AML-193 (cell line): ENCODE measurements at regions not wholly inside any gene's neighbourhood (a gene's known extent, or its start where the extent isn't known, plus 50 kb on each side); places are given as distances from the start of the nearest gene placed in this dataset.

ENCODE experiments used
- DNase-seq, 2 experiments: peaks; one replicate each; lab custom pipeline; 2025; lab: John Stamatoyannopoulos, UW

GRCh38 chr3:104854468-104854867 is 512.2 kb upstream of the ALCAM start:
- no peak for DNase-seq

DNA sequence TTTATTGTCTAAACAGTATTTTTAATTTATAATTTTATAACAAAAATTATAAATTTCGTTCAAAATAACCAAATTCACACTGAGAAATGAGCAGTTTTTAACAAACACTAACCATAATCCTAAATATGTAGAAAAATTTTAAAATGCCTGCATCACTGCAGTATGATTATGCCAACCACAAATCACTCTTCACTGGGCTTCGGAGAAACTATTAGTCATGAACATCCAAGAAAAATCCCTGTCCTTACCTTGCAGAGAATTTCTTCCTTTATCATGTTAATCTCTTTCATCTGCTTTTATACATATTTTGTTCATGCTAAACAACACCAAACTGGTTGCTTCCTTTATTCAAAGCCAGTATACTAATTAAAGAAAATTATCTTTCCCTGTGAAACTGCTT is 511.0 kb upstream of the ALCAM start:
- DNase-seq = no peak

- DNase-seq = no peak
Observed at GRCh38 chr3:104856741-104857140, 510.0 kb upstream of the ALCAM start.

DNA sequence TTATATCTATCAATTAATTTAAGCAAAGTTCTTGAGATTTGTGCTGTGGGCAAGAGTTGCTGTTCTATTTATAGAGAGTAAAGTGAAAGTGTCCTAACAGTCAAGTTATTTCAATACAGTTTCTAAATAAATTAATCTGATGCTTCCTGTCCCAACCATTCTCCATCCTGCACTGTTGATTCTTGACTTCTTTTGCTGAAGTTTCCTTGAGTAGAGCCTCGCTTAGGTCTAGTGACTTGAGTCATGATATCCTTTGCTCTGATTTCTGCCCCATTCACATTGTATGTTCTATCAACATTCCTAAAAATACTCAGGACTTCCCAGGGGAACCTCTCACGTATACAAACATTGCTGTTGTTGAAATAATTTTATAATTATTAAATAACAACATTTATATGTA is 498.4 kb upstream of the ALCAM start:
- DNase-seq = no peak

DNA sequence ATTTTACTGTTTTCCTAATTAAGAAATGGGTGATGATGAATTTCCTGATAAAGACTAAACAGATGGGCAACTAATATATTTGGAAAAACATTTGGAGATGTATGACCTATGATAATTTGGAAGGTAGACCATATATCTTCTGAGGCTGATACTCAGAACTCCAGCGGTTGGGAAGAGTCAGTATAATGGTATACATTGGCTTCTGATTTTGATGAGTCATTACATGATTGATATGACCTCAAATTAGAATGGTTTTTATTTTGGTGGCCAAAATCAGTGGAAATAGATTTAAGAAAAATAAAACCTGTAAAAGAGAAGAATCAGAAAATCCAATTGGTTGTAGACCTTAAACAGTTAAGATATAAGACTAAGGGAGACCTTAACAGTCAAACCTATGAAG is 496.4 kb upstream of the ALCAM start:
- no peak for DNase-seq

- DNase-seq = no peak
Observed at GRCh38 chr3:104873331-104873730, 493.4 kb upstream of the ALCAM start.

DNA sequence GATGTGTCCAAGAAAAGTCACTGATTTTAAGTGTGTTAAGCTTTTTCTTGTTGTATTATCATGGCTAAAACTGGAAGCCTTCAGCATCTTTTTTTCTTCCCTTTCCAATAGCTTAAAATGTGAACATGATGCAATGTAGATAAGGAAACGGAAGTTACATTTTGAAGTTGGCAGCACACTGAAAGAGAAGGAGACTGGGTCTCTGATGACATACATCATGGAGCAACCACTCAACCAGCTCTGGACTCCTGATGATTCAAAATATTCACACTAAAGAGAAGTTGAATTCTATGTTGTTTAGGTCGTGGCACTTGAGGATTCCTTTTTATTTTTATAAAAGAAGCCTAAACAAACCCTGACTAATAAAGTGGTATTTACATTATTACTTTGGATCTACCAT is 488.3 kb upstream of the ALCAM start:
- DNase-seq = peak; percentile 57 to 62

DNA sequence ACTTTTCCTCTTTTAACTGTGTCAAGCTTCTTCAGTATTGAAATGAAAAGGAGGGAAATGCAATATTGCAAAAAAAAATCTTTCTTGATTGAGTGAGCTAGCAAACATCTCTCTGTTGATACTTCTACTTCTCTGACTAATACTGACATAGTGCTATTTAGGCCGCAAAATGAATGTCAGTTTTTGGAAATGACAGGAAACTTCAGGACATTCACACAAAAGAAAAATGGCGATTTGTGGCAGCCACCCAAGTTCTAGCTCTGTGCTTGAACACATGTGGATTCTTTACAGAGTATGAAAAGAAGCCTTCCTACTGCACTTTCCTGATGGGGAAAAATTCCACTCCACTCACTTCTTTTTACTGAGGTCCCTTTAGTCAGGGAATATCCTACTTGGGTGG is 486.8 kb upstream of the ALCAM start:
- DNase-seq = no peak

DNA sequence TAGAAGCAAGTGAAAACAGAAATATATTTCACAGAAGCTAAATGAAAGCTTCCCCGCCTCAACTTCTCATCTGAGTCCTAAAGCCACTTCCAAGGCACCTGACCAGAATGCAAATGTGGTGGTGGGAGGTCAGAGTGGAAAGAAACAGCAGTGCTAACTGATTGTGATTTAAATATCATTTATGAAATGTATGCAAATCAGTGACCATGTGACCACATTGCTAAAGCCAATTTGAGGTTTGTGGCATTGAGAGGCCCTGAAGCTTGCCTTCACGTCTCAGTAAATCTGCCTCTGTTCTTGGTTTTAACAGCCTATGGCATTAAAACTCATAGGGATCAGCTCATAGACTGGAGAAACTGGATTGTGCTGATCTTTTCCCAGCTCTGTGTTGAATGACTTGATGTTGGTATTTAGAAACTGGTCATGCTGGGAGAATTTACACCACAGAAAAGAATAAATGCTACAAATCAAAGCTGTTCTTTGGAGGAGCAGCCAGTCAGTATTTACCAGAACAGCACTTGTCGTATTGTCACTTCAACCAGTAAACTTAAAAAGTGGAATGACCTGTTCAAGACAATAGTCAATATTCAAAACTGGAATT is 481.4 kb upstream of the ALCAM start:
- DNase-seq = no peak

DNA sequence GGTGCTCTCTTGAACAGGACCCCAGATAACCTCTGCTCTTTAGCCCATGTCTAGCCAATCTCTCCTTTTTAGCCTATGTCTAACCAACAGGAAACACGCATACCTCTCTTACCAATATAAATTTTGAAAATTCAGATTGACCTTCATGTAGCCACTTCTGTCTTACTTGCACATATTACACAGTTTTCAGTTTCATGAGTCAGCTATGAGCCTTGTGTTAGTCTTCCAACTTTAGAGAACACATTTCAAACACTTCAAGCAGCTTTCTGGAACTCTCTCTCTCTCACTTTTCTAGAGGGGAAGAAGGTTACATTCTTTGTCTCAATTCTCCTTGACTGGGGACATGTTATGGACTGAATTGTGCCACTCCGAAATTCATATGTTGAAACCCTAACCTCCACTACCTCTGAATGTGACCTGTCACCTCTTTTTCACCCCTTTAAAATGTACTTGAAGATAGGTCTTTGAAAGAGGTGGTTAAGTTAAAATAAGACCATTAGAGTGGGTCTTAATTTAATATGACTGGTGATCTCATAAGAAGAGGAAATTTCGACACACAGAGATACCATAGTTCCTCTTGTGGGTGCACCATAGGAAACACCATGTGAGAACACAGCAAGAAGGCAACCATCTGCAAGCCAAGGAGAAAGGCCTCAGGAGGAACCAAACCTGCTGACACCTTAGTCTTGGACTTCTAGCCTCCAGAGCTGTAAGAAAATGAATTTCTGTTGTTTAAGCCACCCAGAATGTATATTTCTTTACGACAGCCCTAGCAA is 480.3 kb upstream of the ALCAM start:
- peak; percentile 89 to 95 for DNase-seq

DNA sequence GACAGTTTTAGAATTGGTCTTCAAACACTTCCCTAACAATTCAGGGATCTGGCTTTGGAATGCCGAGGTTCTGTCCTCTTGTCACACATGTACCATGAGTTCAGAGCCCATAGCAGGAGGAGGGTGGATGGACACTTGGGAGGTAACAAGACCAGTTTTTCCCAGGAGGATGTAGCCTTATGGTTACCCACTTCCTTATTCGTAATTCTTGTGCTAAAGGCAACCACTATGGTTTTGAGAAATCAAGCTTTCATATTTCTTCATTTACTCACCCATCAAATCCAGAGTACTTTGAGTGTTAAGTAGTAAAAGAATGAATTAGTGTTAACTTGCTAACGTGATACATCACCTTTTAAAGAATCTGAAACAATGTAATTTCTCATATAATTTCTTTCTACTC is 479.6 kb upstream of the ALCAM start:
- DNase-seq = peak; percentile 55 to 73

DNA sequence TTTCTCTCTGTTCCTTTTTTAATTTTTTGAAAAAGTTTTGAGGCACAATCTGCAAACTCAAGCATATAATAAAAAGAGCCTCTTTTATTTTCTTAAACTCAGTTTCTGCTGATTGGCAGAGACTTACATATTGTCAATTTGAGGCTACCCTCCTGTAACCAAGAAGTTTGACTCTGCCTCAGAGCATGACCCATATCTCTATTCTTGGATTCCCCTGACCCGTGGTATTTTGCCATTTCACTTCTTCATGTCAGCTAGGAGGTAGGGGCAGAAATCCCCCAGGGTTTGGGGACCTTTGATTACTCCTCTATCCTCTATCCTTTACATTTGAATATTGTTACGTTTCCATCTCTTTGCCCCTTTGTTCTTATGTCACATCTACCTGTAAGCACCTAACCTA is 479.1 kb upstream of the ALCAM start:
- DNase-seq = no peak

DNA sequence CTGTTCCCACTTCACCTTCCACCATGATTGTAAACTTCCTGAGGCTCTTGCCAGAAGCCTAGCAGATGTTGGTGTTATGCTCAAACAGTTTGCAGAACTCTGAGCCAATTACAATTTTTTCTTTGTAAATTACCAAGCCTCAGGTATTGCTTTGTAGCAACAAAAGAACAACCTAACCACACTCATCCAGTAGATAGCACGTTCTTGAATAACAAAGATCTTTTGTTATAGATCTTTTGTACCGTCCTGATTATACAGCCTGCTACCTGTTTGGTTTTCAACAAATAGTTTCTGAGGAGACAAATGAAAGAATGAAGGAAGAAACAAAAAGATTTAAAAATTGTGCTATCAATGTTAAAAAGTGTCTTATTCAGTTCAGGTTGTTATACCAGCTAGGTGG is 474.7 kb upstream of the ALCAM start:
- no peak for DNase-seq

GRCh38 chr3:104896624-104897023 is 470.1 kb upstream of the ALCAM start:
- no peak for DNase-seq

GRCh38 chr3:104901396-104901795 is 465.3 kb upstream of the ALCAM start:
- no peak for DNase-seq

DNA sequence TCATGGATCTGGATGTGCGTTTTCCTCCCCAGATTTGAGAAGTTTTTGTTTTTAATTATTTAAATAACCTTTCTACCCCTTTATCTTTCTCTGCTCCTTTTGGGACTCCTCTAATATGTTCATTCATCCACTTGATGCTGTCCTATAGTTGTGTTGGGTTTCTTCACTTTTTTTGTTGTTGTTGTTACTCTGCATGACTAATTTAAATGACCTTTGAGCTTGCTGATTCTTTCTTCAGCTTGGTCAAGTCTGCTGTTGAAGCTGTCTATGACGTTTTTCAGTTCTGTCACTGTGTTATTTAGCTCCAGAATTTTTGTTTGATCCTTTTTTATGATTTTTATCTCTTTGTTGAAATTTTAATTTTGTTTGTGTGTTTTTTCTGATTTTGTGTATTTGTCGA is 463.6 kb upstream of the ALCAM start:
- no peak for DNase-seq

GRCh38 chr3:104906001-104906639 is 460.6 kb upstream of the ALCAM start:
- DNase-seq = no peak

- DNase-seq = no peak
Observed at GRCh38 chr3:104907507-104907906, 459.2 kb upstream of the ALCAM start.

GRCh38 chr3:104908761-104909160 is 457.9 kb upstream of the ALCAM start:
- DNase-seq = no peak

- DNase-seq = no peak
Observed at GRCh38 chr3:104909198-104909597, 457.5 kb upstream of the ALCAM start.

- no peak for DNase-seq
Observed at GRCh38 chr3:104909721-104910120, 457.0 kb upstream of the ALCAM start.

DNA sequence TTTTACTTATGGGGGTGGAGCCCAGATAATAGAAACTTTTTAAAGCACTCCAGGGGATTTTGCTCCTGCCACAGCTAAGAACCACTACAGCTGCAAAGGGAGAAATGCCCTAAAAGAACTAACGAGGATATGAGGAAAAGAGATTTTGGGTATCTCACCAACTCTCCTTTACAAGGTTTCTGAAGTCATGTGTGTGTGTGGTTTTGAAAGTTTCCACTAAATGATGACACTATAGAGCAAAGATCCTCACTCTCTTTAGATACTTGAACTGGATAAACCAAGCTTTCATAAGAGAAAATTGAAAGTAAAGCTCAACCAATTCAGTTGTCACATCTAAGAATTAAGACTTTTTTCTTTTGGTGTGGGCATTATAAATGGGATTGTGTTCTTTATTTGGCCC is 455.3 kb upstream of the ALCAM start:
- DNase-seq = no peak

GRCh38 chr3:104916971-104917370 is 449.7 kb upstream of the ALCAM start:
- DNase-seq = no peak
